ENCODE measurements at regions not wholly inside any gene's neighbourhood (a gene's known extent, or its start where the extent isn't known, plus 50 kb on each side); places are given as distances from the start of the nearest gene placed in this dataset.

- intact Hi-C loops (cut with DNase I), result no loop called here
- no peak for DNase-seq
- TF ChIP-seq CTCF (IDR thresholded peaks at IDR 0.05) (no peak), POLR2A (IDR thresholded peaks at IDR 0.05) (no peak)
- H3K36me3 ChIP-seq, result no peaks in the 10 kb centered on the region
- H3K4me1 ChIP-seq, result peaks cover 0 to 7% of the 10 kb centered on the region in 2 donors
- H3K4me3 ChIP-seq (replicated peaks in 1 of 3), result no peak overlapping the region
- H3K27ac ChIP-seq, result no peak overlapping the region
- H3K9me3 ChIP-seq, result no peaks in the 10 kb centered on the region
- no peaks in the 10 kb centered on the region for H3K27me3 ChIP-seq
- 82 to 85% methylated on average over 5 of the region's 5 CpGs for WGBS, 2 donors
These were observed 267.6 kb downstream of the FAM43A start for GRCh38 chr3:194953291-194953690.

GRCh38 chr3:194955546-194955945 is 269.9 kb downstream of the FAM43A start:
- 94 to 96% methylated on average over 7 of the region's 7 CpGs for WGBS, 2 donors
- no peak overlapping the region for H3K27ac ChIP-seq
- H3K9me3 ChIP-seq, result no peaks in the 10 kb centered on the region
- no peaks in the 10 kb centered on the region for H3K27me3 ChIP-seq
- H3K4me1 ChIP-seq, result peaks cover 0 to 7% of the 10 kb centered on the region in 2 donors
- TF ChIP-seq POLR2A (IDR thresholded peaks at IDR 0.05) (no peak), CTCF (IDR thresholded peaks at IDR 0.05) (no peak)
- H3K36me3 ChIP-seq, result no peaks in the 10 kb centered on the region
- no peak overlapping the region for H3K4me3 ChIP-seq (replicated peaks in 1 of 3)
- intact Hi-C loops (cut with DNase I), result no loop called here
- no peak for DNase-seq

- peaks cover 0 to 7% of the 10 kb centered on the region in 2 donors for H3K4me1 ChIP-seq
- H3K9me3 ChIP-seq, result no peaks in the 10 kb centered on the region
- H3K36me3 ChIP-seq, result no peaks in the 10 kb centered on the region
- H3K4me3 ChIP-seq (replicated peaks in 1 of 3), result no peak overlapping the region
- TF ChIP-seq CTCF (IDR thresholded peaks at IDR 0.05) (no peak), POLR2A (IDR thresholded peaks at IDR 0.05) (no peak)
- no peak for DNase-seq
- intact Hi-C loops (cut with DNase I), result no loop called here
- H3K27ac ChIP-seq, result no peak overlapping the region
- H3K27me3 ChIP-seq, result no peaks in the 10 kb centered on the region
- WGBS, 2 donors, result 86 to 87% methylated on average over 19 to 20 of the region's 20 CpGs
These were observed 270.5 kb downstream of the FAM43A start for GRCh38 chr3:194955979-194956696.

- H3K4me1 ChIP-seq, result peaks cover 0 to 7% of the 10 kb centered on the region in 2 donors
- H3K27me3 ChIP-seq, result no peaks in the 10 kb centered on the region
- no peak for TF ChIP-seq POLR2A (IDR thresholded peaks at IDR 0.05)
- no peak for TF ChIP-seq CTCF (IDR thresholded peaks at IDR 0.05)
- H3K9me3 ChIP-seq, result no peaks in the 10 kb centered on the region
- WGBS, 2 donors, result 83 to 86% methylated on average over 14 to 17 of the region's 17 CpGs
- intact Hi-C loops (cut with DNase I), result no loop called here
- H3K36me3 ChIP-seq, result no peaks in the 10 kb centered on the region
- no peak overlapping the region for H3K4me3 ChIP-seq (replicated peaks in 1 of 3)
- no peak overlapping the region for H3K27ac ChIP-seq
- DNase-seq, result no peak
These were observed 271.2 kb downstream of the FAM43A start for GRCh38 chr3:194956697-194957396.

- DNase-seq, result no peak
- Histone ChIP-seq H3K9me3 (no peaks in the 10 kb centered on the region), H3K36me3 (no peaks in the 10 kb centered on the region), H3K27ac (no peak overlapping the region), H3K4me1 (peaks cover 0 to 5% of the 10 kb centered on the region in 2 donors), H3K27me3 (no peaks in the 10 kb centered on the region), H3K4me3 (replicated peaks in 1 of 3) (no peak overlapping the region)
- intact Hi-C loops (cut with DNase I), result no loop called here
- 85 to 88% methylated on average over 7 of the region's 7 CpGs for WGBS, 2 donors
- TF ChIP-seq POLR2A (IDR thresholded peaks at IDR 0.05), result no peak
- no peak for TF ChIP-seq CTCF (IDR thresholded peaks at IDR 0.05)
These were observed 272.1 kb downstream of the FAM43A start for GRCh38 chr3:194957743-194958240.

All from thyroid gland (tissue), 4 donors.